Astrocyte of the spinal cord (primary cell): ENCODE measurements at regions not wholly inside any gene's neighbourhood (a gene's known extent, or its start where the extent isn't known, plus 50 kb on each side); places are given as distances from the start of the nearest gene placed in this dataset.
A peak's percentile ranks its signal among the peaks of the same experiment; 100 is the strongest.

Experiments used
- DNase-seq: peaks from one replicate; pipeline ENCODE4 v3.0.0; 2011; ENCODE audit warnings: low read depth, low spot score
- H3K4me3 ChIP-seq: 2 replicates; pipeline ENCODE4 v1.5.1; 2011; ENCODE audit warnings: low read depth, mild to moderate bottlenecking, low read length, moderate library complexity
- CTCF ChIP-seq: IDR thresholded peaks from 2 replicates; pipeline ENCODE4 v1.5.1; 2012; ENCODE audit warnings: low read depth, mild to moderate bottlenecking, low read length, inconsistent platforms
- in situ Hi-C: cut with HindIII; loops from 2 replicates; pipeline ENCODE4 v1.10.0; 2017; ENCODE audit warnings: low sequenced_read_pairs

- no peak for DNase-seq
- in situ Hi-C loops: no loop called here
- H3K4me3 ChIP-seq: no peak overlapping the region
Observed at GRCh38 chr17:70615831-70616230, 446.5 kb downstream of the KCNJ2 start.

GRCh38 chr17:70618641-70619040, 449.3 kb downstream of the KCNJ2 start:
- no peak for TF ChIP-seq CTCF
- in situ Hi-C loops: no loop called here
- peak; percentile 7 for DNase-seq
- no peak overlapping the region for H3K4me3 ChIP-seq

More at GRCh38 chr17:70615831-70616230, 446.5 kb downstream of the KCNJ2 start:
- TF ChIP-seq CTCF: no peak

GRCh38 chr17:70621566-70621965, 452.2 kb downstream of the KCNJ2 start:
- in situ Hi-C loops: no loop called here
- H3K4me3 ChIP-seq: no peak overlapping the region
- DNase-seq: peak; percentile 70
- no peak for TF ChIP-seq CTCF

GRCh38 chr17:70622368-70623260, 453.3 kb downstream of the KCNJ2 start:
- H3K4me3 ChIP-seq: no peak overlapping the region
- DNase-seq: peak; percentile 58
- in situ Hi-C loops: no loop called here
- TF ChIP-seq CTCF: peak; percentile 82

- no peak for DNase-seq
- no peak for TF ChIP-seq CTCF
- in situ Hi-C loops: no loop called here
- no peak overlapping the region for H3K4me3 ChIP-seq
Observed at GRCh38 chr17:70624211-70624610, 454.9 kb downstream of the KCNJ2 start.

- no peak for DNase-seq
Observed at GRCh38 chr17:70629902-70630301, 460.6 kb downstream of the KCNJ2 start.

More at GRCh38 chr17:70629902-70630301, 460.6 kb downstream of the KCNJ2 start:
- TF ChIP-seq CTCF: peak; percentile 24
- H3K4me3 ChIP-seq: no peak overlapping the region
- in situ Hi-C loops: no loop called here
